ENCODE measurements at regions not wholly inside any gene's neighbourhood (a gene's known extent, or its start where the extent isn't known, plus 50 kb on each side); places are given as distances from the start of the nearest gene placed in this dataset.

DNA sequence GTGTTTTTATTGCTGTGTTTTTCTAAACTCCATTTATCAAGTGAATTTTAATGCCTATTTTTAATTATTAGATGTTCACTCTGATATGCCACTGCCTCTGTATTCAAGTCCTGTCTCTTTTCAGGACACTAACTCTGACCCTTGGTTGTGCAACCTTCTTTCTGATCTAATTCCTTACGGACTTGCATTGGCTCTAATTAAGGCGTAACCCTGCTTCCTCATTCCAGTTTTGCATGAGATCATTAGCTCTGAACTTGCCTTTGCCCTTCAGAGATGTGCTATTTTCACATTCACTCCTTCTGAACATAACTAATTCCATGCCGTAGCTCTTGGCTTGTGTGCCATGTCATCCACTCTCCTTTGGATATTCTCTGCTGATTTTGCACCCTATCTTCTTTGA lies 162.5 kb upstream of the TMEFF2 start:
- no peak for DNase-seq

DNA sequence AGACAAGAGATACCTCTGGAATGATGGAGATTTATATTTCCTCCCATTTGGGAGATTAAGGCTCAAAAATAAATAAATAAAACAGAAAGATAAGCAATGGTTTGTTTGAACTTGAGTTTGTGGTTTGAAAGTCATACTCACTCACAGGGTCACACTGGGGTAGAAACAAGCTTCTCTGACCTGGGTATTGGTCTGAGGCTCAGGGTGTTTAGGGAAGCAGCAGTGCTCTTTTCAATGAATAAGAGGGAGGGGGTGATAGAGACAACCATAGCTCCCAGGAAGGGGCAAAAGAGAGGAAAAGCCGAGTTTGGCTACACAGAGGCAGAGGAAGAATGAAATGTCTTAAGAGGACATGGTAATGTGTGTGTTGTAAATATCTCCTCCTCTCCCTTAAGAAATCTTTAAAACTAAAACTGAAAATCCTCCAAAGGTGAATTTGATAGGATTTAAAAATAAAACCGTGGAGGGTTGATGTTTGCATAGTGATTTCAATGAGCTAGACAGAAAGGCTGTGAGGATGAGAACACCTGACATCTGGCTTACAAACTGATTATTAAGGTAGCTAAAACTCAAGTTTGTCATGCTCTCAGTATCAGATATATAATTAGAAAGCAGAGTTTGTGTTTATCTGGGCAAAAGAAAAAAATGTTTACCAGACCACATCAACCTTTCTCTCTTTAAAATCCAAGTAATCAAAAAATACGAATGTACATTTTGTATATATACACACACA lies 159.9 kb upstream of the TMEFF2 start:
- no peak for DNase-seq

DNA sequence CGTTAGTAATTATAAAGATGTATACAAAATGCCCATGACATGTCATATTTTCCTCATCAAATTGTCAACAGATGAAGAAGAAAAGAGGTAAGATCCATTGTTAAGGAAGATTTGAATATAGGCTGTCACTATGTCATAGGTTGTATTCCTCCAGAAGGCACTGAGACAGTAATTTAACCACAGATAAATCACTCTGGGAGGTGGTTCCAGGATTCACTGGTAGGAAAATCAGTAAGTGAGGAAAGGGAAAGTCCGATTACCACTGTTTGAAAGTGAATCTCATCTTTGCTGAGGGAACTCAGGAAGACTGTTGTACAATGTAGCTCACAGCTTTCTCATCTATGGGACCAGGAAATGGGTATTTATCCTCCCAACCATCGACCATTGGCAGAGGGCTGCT lies 152.8 kb upstream of the TMEFF2 start:
- DNase-seq, result no peak

DNA sequence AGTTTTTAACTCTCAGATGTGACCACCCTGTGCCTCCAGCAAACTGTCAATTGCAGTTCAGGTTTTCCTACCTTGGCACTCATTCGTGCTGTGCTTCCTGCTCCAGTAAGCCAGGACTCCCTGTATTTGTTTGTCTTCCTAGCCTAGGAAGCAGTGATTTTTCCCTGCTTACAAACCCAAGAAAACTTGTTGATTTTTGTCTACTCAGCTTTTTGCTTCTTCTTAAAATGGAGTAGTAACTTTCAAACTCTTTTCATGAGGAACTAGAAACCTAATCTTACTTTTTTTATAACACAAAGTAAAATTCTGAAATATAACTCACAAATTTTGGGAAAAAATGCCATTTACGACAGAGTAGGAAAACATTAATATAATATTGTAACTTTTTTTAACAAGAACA lies 150.6 kb upstream of the TMEFF2 start:
- DNase-seq, result no peak

DNA sequence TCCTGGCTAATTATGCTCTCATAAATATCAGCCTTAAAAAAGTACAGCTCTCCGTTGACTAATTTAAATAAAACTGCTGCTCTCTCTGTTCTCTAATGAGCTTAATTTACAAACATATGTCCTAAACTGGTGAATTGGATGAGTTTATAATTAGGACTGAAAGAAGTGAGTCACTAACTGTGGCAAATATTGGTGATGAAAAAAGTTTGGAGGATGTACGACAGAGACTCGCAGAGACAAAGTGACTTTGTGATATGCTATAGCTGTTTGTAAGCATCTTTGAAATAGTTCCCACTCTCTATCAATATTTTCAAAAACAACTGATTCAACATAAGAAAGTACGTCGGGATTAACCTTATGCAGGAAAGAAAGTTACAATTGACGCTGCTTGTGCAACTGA lies 138.9 kb upstream of the TMEFF2 start:
- no peak for DNase-seq

DNA sequence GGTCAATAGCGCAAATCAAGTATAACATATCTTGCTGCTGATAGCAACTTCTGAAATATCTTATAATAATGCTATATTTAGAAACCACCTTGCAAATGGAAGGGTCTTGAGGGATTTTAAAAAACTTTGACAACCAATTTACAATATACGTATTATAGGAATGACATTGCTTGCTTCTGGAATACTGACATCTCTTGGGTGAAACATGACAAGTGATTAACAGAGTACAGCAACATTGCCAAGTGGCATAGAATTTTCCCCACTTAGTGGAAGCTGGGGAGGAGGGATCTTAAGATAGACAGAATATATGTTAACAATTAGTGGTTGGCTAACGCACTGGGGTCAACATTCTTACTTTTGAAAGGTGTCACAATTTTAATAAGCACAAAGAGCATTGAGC lies 133.6 kb upstream of the TMEFF2 start:
- no peak for DNase-seq

DNA sequence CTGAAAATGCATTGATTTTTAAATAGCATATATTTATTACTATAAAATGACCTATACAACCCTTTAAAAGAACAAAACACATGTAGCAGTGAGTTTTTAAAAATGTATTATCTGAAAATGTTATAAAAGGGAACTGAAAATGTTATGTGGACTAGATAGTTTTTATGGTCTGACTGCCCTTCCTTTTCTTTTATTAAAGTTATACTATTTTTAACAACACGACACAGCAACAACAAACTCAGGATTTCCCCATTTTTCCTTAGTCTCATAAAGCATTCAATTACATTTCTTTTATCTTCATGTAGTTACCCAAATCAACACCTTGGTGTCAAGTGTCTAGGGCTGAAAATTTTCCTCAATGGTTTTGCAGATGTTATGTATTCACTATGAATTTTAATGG lies 132.8 kb upstream of the TMEFF2 start:
- no peak for DNase-seq

DNA sequence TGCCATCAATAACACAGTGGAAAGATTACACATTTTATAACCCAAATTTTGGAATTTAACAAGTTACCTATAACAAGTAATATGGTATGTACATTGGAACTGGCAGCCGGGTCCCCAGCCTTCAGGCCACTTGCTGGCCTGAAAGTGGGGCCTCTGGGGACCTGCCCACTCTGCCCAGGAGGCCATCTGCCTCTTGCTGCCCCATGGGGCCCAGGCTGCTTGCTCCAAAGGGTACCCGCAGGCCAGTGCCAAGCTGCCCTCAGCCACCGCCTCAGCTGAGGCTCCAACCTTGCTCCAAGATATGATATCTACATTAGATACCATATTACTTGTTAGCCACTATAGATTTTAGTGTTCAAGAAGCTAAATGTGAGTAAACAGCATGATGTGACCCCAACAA lies 120.8 kb upstream of the TMEFF2 start:
- no peak for DNase-seq

DNA sequence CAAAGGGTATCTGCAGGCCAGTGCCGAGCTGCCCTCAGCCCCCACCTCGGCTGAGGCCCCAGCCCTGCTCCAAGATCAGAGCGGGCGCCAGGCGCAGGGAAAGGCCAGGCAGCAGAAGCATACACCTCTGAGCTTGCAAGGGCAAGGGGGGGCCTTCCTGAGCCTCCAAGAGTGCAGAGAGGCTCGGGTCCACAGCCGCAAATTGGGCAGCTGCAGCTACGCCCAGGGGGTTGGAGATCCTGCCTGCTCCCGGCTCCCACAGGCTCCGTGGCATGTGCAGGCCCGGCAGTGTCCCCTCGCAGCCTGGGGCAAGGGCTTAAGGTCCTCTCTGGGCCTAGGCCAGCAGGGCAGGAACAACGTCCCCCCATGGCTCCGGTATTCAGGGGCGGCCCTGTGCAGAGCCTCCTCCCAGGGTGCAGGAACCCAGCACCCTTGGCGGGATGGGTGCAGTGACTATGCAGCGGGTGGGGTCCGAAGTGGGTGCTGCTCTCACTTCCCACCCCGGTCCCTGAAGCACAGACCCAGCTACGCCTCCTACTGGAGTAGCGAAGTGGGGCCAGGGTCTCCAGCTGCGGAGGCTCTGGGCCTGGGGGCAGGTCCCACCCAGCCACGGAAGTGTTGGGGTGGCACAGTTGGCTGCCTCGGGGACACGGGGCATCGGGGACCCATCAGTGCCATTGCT lies 120.2 kb upstream of the TMEFF2 start:
- DNase-seq, result no peak

DNA sequence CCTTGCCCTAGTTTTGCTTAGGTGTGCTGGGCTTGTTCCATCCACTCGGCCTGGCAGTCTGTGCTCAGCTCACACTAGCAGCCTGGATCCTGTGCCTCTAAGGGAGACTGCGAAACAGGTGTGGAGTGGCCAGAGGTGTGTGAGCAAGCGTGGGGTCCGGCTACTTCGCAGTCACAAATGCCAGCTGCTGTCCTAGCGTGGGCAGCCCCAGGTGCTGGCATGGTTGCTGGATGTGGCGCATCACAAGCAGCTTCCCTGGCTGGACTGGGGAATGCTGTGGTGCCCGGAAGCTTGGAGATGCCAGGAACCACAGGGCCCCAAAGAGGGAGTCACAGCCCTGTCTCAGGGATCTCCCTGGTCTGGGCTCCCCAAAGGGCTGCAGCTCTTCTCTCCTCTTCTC lies 119.0 kb upstream of the TMEFF2 start:
- DNase-seq, result no peak

DNA sequence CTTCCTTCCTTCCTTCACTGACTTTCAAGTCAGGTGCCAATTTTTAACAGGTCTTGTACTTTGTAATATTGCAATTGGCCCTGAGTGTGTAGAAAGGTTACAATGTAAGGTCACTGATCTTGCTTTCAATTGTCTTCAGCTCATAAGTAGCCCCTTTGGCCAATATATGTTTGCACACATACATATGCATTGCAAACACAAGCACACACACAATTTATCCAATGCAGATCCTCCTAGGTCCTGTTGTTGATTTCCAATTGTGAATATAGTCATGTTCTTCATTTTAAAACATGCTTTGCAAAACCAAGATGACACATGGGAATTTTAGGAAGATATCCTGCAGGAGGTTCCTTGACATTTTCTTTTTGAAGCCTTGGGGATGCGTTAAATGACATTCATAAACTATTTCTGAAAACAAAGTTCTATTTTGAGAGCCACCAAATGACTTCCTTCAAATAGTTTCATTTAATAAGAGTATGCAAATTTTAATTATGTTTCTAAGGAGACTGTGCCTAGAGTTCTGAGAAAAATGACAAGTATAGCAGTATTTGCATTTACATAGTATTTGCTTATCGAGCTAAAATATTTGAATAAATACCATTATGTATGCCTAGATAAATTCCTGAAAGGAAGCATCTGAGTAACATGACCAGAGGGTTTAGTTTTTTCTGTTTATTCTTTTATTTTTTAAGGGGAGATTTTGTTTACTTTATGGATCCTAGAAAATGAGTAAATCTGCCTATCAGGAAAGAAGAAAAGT lies 117.1 kb upstream of the TMEFF2 start:
- no peak for DNase-seq

DNA sequence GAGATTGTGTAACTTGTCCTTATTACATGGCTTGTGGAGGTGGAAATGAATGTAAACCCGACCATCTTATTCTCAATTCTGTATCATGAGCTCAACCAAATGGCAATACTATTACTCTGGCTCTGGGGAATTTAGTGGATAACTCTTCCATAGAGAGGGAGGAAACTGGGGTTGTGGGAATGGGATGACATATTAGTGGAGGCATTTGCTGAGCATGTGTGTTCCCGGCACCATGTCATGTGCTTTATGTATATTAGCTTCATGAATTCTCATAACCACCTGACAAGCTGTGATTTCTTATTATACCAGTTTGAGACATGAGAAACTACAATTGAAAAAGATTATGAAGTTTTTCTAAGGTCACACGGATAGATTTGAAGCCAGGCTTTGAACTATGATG lies 112.8 kb upstream of the TMEFF2 start:
- no peak for DNase-seq

DNA sequence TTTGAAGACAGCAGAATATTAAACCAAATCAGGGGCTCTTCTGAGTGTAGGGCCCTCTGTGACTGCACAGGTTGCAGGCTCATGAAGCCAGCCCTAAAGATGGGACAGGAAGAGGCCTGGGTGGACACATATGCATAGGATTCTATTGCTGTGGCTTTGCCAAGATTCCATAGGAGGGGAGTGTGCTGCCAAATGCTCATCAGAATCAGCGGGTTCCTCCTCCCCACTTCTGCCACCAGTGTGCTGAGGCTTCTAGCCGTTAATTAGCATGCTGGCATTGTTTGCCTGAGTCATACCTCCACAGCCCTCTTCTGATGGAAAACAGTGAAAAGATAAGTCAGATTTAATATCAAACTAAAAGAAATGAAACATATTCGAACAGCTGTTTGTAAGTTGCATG lies 103.9 kb upstream of the TMEFF2 start:
- DNase-seq, result no peak

DNA sequence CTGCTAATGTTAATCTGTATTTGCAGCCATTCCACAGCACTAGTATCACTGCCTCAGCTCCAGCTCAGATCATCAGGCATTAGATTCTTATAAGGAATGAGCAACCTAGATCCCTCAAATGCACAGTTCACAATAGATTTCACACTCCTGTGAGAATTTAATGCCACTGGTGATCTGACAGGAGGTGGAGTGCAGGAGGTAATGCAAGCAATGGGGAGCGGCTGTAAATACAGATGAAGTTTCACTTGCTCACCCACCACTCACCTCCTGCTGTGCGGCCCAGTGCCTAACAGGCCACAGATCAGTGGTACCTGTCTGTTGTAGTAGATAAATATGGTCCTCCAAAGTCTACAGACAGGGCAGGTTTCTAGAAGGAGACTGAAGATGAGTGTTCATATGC lies 97.7 kb upstream of the TMEFF2 start:
- no peak for DNase-seq

DNA sequence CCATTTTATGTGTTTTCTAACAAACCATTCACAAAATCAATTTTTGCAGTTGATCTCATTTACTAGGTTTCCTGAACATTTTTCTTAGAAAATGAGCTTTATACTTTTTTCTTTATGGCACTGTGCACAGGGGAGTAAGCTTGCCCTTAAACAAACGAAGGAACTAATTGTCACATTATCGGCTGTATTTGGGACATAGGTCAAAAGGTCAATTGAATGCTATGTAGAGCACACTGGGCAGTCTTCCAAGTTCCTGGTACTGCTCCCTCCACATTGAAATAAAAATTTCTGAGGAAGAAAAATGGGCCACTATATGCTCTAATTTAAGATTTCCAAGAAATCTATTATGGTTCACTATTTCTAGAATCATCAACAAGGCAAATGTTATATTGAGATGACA lies 93.6 kb upstream of the TMEFF2 start:
- DNase-seq, result peak; percentile 77

DNA sequence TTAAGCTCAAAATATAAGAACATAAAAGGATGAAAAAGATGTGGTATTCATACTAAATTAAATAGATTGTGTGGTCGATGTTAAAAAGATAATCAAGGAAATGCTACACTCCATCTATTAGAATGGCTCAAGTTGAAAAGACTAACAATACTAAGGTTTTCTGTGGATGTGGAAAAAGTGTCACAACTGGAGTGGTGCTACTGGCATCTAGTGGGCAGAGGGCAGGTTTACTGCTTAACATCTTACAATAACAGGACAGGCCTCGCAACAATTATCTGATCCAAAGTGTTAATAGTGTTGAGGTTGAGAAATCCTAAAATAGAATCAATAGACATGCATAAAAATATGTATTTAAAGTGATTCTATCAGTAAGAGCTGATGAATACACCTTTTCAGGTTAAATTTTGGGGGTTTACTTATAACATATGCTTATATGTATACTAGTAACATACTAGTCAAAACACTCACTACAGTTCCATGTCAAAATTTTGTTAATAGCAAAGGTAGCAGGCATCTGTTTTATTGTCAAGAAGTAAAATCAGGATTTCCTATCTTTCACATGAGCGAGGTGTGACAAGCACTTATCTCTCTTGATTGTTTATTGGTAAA lies 91.5 kb upstream of the TMEFF2 start:
- DNase-seq, result peak; percentile 18

DNA sequence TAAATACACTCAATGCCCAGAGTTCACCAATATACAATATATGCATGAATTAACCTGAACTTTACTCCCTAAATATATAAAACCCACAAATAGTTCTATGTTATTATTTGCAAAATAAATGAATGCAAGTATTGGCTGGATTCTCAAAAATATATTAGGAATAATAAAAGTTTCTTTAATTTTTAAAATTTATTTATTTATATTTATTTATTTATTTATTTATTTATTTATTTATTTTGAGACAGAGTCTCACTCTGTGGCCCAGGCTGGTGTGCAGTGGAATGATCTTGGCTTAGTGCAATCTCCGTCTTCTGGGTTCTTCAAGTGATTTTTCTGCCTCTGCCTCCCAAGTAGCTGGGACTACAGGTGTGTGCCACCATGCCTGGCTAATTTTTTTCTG lies 88.7 kb upstream of the TMEFF2 start:
- no peak for DNase-seq

DNA sequence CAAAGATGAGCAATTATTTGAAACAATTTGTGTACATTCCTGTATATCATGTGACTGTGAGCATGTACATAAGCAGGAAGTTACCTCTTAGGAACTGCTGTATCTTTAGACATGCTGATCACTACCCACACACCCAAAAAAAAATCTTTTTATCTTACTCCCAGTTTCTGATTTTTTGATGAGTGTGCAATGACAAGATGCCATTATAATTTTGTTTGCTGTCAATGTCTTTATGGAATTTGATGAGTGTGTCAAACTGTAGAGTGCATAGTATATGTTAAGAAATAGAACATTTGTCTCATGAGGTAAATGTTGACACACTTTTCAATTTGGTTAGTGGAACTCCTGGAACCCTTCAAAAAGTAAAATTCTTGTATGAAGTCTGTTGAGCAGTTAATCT lies 84.0 kb upstream of the TMEFF2 start:
- DNase-seq, result no peak

DNA sequence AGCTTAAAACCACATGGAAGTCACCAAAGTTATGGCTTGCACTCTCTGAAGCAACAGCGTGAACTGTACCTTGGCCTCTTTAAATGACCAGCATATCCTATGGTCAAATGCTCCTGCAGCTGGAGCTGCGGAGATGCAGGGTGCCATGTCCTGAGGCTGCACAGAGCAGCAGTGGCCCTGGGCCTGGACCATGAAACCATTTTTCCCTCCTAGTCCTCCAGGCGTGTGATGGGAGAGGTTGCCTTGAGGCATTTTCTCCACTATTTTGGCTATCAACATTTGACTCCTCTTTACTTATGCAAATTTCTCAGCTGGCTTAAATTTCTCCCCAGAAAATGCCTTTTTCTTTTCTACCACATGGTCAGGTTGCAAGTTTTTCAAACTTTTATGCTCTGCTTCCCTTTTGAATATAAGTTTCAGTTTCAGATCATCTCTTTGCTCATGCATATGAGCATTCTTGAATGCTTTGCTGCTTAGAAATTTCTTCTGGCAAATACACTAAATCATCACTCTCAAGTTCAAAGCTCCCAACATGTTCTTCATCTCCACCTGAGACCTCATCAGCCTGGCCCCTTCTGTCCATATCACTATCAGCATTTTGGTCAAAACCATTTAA lies 82.9 kb upstream of the TMEFF2 start:
- DNase-seq, result no peak

DNA sequence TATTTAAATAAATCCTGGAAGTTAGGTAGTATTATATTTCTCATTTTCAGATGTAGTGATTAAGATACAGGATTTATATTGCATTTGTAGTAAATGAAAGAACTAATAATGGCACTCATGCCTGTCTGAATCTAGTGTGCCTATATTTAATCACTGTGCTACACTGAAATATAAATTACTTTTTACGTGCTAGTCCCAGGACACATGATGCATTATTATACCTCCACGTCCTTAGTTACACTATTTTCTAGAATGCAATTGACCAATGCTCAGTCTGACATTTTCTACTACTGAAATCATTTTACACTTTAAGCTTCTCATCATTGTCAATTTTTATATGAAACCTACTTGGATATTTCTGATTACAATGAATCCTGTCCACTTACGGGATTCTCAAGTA lies 80.9 kb upstream of the TMEFF2 start:
- no peak for DNase-seq

DNA sequence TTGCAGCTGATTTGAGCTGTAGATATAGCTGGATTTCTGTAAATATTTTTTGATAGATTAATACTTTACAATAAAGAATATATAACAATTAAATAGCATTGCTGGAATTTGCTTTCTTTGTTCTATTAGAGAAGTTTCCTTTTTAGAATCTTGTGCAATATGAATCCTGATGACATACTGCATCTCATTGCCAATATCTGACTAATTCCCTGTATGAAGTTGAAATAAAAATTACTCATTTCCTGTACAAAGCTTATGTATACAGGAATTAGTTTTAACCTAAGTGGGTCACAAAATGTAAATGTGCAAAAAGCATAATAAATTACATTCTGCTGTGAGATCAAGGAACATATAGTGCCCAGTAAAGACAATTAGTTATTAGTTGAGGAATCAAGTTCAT lies 72.8 kb upstream of the TMEFF2 start:
- no peak for DNase-seq

DNA sequence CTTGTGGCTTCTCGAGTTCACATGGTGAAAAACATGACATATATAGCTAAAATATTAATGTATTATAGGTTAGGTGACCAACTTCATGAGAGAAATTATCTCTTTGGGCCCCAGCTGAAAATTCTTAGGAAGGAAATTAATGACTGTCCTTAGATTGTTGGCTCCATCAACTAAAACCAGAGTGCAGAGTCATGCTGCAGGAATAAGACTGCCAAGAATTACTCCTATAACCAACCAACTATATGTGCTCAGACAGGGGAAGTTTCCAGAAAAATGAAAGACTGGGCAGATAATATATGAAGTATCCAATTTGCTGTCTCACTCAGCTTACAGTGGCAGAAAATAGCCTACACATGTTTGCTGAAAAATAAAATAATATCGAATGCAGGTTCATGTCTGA lies 71.0 kb upstream of the TMEFF2 start:
- DNase-seq, result no peak

DNA sequence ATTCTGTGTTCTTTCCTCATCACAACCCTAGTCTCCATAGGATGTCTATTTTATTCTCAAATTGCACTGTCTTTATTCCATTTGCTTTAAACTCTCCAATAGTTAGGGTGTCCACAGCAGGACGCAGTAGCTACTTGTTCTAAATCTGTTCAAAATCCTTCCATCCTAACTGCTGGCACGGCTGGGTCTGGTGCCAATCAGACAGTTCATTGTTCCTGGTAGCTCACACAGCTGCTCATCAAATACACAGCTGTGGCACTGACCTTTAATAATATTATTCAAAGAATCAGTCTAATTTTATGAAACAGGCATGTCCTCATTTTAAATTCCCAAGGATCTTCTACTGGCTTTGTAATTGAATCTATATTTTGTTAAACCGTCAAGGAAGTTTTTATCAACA lies 59.7 kb upstream of the TMEFF2 start:
- no peak for DNase-seq

Data from NCI-H2029 treated with DMSO at 0.1 percent for 48 hours (cell line).